NCI-H526 (cell line): ENCODE measurements at regions not wholly inside any gene's neighbourhood (a gene's known extent, or its start where the extent isn't known, plus 50 kb on each side); places are given as distances from the start of the nearest gene placed in this dataset.
"Not testable (repeated sequence)": the region's sequence is repeated elsewhere in the genome, so short reads cannot be mapped to it uniquely, and the experiment has no call there.

Experiments used
- DNase-seq, 2 experiments: peaks; one replicate each; lab custom pipeline; 2025; lab: John Stamatoyannopoulos, UW

- DNase-seq = no peak
These were observed 264.0 kb downstream of the ADGRL2 start for GRCh38 chr1:82064691-82065090.

- DNase-seq = no peak
These were observed 261.5 kb downstream of the ADGRL2 start for GRCh38 chr1:82062206-82062605.

GRCh38 chr1:82059959-82060358 lies 259.2 kb downstream of the ADGRL2 start:
- DNase-seq = no peak

- no peak for DNase-seq
These were observed 256.3 kb downstream of the ADGRL2 start for GRCh38 chr1:82057011-82057410.

- DNase-seq = not testable (repeated sequence)
These were observed 254.6 kb downstream of the ADGRL2 start for GRCh38 chr1:82055375-82055774.

GRCh38 chr1:82052563-82052962 lies 251.8 kb downstream of the ADGRL2 start:
- DNase-seq = no peak

- DNase-seq = no peak
These were observed 247.9 kb downstream of the ADGRL2 start for GRCh38 chr1:82048596-82048995.

- DNase-seq = no peak
These were observed 244.5 kb downstream of the ADGRL2 start for GRCh38 chr1:82045221-82045620.

- no peak for DNase-seq
These were observed 243.8 kb downstream of the ADGRL2 start for GRCh38 chr1:82044536-82044935.

GRCh38 chr1:82044111-82044510 lies 243.4 kb downstream of the ADGRL2 start:
- no peak for DNase-seq

- DNase-seq = no peak
These were observed 241.7 kb downstream of the ADGRL2 start for GRCh38 chr1:82042306-82043060.
